SK-N-SH (cell line): ENCODE measurements at regions not wholly inside any gene's neighbourhood (a gene's known extent, or its start where the extent isn't known, plus 50 kb on each side); places are given as distances from the start of the nearest gene placed in this dataset.

Experiments
- CTCF ChIA-PET: fragments of 300-600, 350-600 bp; formaldehyde crosslinking; extraction: SDS; loops from one replicate; lab custom pipeline; 2021; lab: Yijun Ruan, JAX
- POLR2A ChIA-PET: fragments of 350-600 bp; sonication (Branson Sonifier 250); formaldehyde crosslinking; extraction: SDS; loops from one replicate; lab custom pipeline; 2020; ENCODE audit warnings: antibody characterized with exemption, inconsistent platforms; lab: Yijun Ruan, JAX
- DNase-seq: peaks from one replicate; pipeline ENCODE4 v3.0.0; 2012
- H2AFZ ChIP-seq: fragments of 200-600 bp; sonication (generic); 2 replicates; pipeline ENCODE4 v1.8.1; 2016; ENCODE audit warnings: antibody characterized with exemption, mild to moderate bottlenecking, low read depth
- H3F3A ChIP-seq: fragments of 200-600 bp; sonication (generic); replicated peaks from 2 replicates; pipeline ENCODE3; 2016; ENCODE audit warnings: antibody characterized with exemption, mild to moderate bottlenecking; ENCODE audit not compliant: insufficient read depth
- H3K27ac ChIP-seq, 2 experiments: fragments of 200-500 bp in 1 of 2; fragments of 200-600 bp in 1 of 2; sonication (Bioruptor generic) in 1 of 2; sonication (generic), shearing (Covaris generic) in 1 of 2; 2 replicates each; pipeline versions ENCODE4 v1.5.1 to v1.6.1; 2014 to 2016; ENCODE audit warnings: low read depth in 2 of 2, inconsistent platforms in 1 of 2, low read length in 1 of 2, mild to moderate bottlenecking in 1 of 2, mixed read lengths in 1 of 2
- H3K27me3 ChIP-seq: fragments of 200-600 bp; sonication (generic), shearing (Covaris generic); 2 replicates; pipeline ENCODE4 v1.6.1; 2016; ENCODE audit warnings: mixed run types; ENCODE audit not compliant: insufficient read depth
- H3K36me3 ChIP-seq, 2 experiments: fragments of 200-500 bp in 1 of 2; fragments of 200-600 bp in 1 of 2; sonication (Bioruptor generic) in 1 of 2; sonication (generic) in 1 of 2; replicated peaks in 1 of 2; 2 replicates each; pipeline versions ENCODE3 to v1.5.1; 2014 to 2016; ENCODE audit warnings: low read length in 1 of 2, mild to moderate bottlenecking in 1 of 2; ENCODE audit not compliant: insufficient read depth in 2 of 2, control insufficient read depth in 1 of 2
- H3K4me1 ChIP-seq, 2 experiments: fragments of 200-500 bp in 1 of 2; fragments of 200-600 bp in 1 of 2; sonication (Bioruptor generic) in 1 of 2; sonication (generic), shearing (Covaris generic) in 1 of 2; 2 replicates each; pipeline versions ENCODE4 v1.5.1 to v1.6.1; 2014 to 2016; ENCODE audit warnings: low read depth in 1 of 2, low read length in 1 of 2, mixed run types in 1 of 2; ENCODE audit not compliant: insufficient read depth in 2 of 2, control insufficient read depth in 1 of 2
- H3K4me2 ChIP-seq: fragments of 200-600 bp; sonication (generic), shearing (Covaris generic); 2 replicates; pipeline ENCODE4 v1.6.1; 2017; ENCODE audit warnings: mixed run types
- H3K4me3 ChIP-seq, 2 experiments: fragments of 200-500 bp in 1 of 2; fragments of 200-600 bp in 1 of 2; sonication (Bioruptor generic) in 1 of 2; sonication (generic), shearing (Covaris generic) in 1 of 2; 2 replicates each; pipeline versions ENCODE4 v1.5.1 to v1.8.1; 2014 to 2016; ENCODE audit warnings: low read depth in 2 of 2, inconsistent platforms in 1 of 2, low read length in 1 of 2, mild to moderate bottlenecking in 1 of 2, mixed read lengths in 1 of 2, moderate library complexity in 1 of 2
- H3K79me2 ChIP-seq: fragments of 200-600 bp; sonication (generic); 2 replicates; pipeline ENCODE4 v1.8.1; 2017; ENCODE audit warnings: mild to moderate bottlenecking; ENCODE audit not compliant: insufficient read depth
- H3K9ac ChIP-seq: fragments of 200-600 bp; sonication (generic); 2 replicates; pipeline ENCODE4 v1.6.1; 2017; ENCODE audit warnings: mixed run types
- H3K9me2 ChIP-seq: fragments of 200-600 bp; sonication (generic); 2 replicates; pipeline ENCODE4 v1.6.1; 2017; ENCODE audit warnings: mixed run types
- H3K9me3 ChIP-seq: fragments of 200-600 bp; sonication (generic); 2 replicates; pipeline ENCODE4 v1.6.1; 2017; ENCODE audit warnings: mixed run types, mild to moderate bottlenecking, moderate library complexity
- H4K20me1 ChIP-seq: fragments of 200-600 bp; sonication (generic); 2 replicates; pipeline ENCODE4 v1.6.1; 2017; ENCODE audit warnings: mild to moderate bottlenecking, mixed run types; ENCODE audit not compliant: insufficient read depth
- CHD2 ChIP-seq: fragments of 150-350 bp; IDR thresholded peaks from 2 replicates; pipeline ENCODE4 v1.6.1; 2018; ENCODE audit warnings: low read length; ENCODE audit not compliant: partially characterized antibody
- EP300 ChIP-seq, 2 experiments: IDR thresholded peaks; 2 replicates each; pipeline versions ENCODE4 v1.4.0 to v1.6.1; 2012; ENCODE audit warnings: borderline replicate concordance in 1 of 2, low read depth in 1 of 2, low read length in 1 of 2
- FOSL2 ChIP-seq: IDR thresholded peaks from 2 replicates; pipeline ENCODE4 v1.4.0; 2012; ENCODE audit warnings: low read depth, mild to moderate bottlenecking, moderate library complexity, borderline replicate concordance
- FOXJ3 ChIP-seq: sonication (generic); formaldehyde crosslinking; IDR thresholded peaks from 2 replicates; pipeline ENCODE4 v1.5.1; 2020; ENCODE audit warnings: mild to moderate bottlenecking, missing genetic modification reagents
- FOXM1 ChIP-seq: IDR thresholded peaks from 2 replicates; pipeline ENCODE4 v1.4.0; 2012; ENCODE audit warnings: low read depth, mild to moderate bottlenecking
- GATA2 ChIP-seq: sonication (generic); formaldehyde crosslinking; IDR thresholded peaks from 2 replicates; pipeline ENCODE4 v1.5.0; 2020; ENCODE audit warnings: mild to moderate bottlenecking, missing genetic modification reagents
- POLR2AphosphoS5 ChIP-seq: IDR thresholded peaks from 2 replicates; pipeline ENCODE4 v1.6.1; 2012; ENCODE audit warnings: low read depth, low read length
- RXRA ChIP-seq: IDR thresholded peaks from 2 replicates; pipeline ENCODE4 v1.4.0; 2012; ENCODE audit warnings: low read depth, mild to moderate bottlenecking, borderline replicate concordance
- SIN3A ChIP-seq: IDR thresholded peaks from 2 replicates; pipeline ENCODE4 v1.6.1; 2012; ENCODE audit warnings: low read depth, mild to moderate bottlenecking, low read length, moderate library complexity, borderline replicate concordance
- TAF1 ChIP-seq: IDR thresholded peaks from 2 replicates; pipeline ENCODE4 v1.6.1; 2012; ENCODE audit warnings: low read depth, mild to moderate bottlenecking, low read length, moderate library complexity, borderline replicate concordance
- YY1 ChIP-seq: IDR thresholded peaks from 2 replicates; pipeline ENCODE4 v1.4.0; 2012; ENCODE audit warnings: low read depth, mild to moderate bottlenecking
- WGBS: methylation state at CpG from one replicate; pipeline ENCODE4 v1.1.6; 2017; ENCODE audit warnings: low lambda C conversion rate; 5-methylcytosine and 5-hydroxymethylcytosine counted together
- TF ChIP-seq, protein P1 (sequence below): IDR thresholded peaks from 2 replicates; pipeline ENCODE4 v1.4.0; 2012; ENCODE audit warnings: low read depth, borderline replicate concordance
- TF ChIP-seq, protein P2 (sequence below): IDR thresholded peaks from 2 replicates; pipeline ENCODE4; 2012
- TF ChIP-seq, protein P3 (sequence below): IDR thresholded peaks from 2 replicates; pipeline ENCODE4 v1.4.0; 2012; ENCODE audit warnings: low read depth, borderline replicate concordance
- TF ChIP-seq, protein P4 (sequence below): fragments of 150-350 bp; IDR thresholded peaks from 2 replicates; pipeline ENCODE4 v1.6.1; 2017; ENCODE audit warnings: antibody characterized with exemption, low read length, low read depth, borderline replicate concordance
- TF ChIP-seq, protein P5 (sequence below): fragments of 150-350 bp; IDR thresholded peaks from 2 replicates; pipeline ENCODE4 v1.6.1; 2016; ENCODE audit warnings: mild to moderate bottlenecking, low read depth, low read length

DNA sequence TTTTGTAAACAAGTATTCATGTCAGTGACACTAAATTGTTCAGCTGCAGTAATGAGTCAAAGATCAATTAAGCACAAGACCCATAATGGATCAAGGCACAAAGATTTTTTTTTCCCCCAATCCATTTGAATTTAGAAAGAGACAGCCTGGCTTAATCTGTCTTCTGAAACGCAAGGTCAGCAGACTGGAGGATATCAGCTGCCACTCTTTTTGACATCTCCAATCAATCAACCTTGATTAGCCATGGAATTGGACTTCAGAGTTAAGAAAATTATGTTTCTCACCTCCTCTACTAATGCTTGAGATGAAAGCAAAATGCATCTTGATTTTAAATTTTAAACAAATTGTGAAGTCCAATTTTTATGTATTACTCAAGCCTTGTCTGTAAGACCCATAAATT is 642.4 kb upstream of the STEAP1 start:
- no peaks in the 10 kb centered on the region for H3K36me3 ChIP-seq
- ChIA-PET POLR2A (no interaction called here), CTCF (no interaction called here)
- no peak overlapping the region for H3K9ac ChIP-seq
- no peaks in the 10 kb centered on the region for H4K20me1 ChIP-seq
- WGBS = 12% methylated on average over 1 of the region's 1 CpG
- no peak overlapping the region for H3K4me2 ChIP-seq
- no peaks in the 10 kb centered on the region for H3K9me3 ChIP-seq
- no peak overlapping the region for H2AFZ ChIP-seq
- no peaks in the 10 kb centered on the region; a peak in 1 of 4 replicates for H3K4me1 ChIP-seq
- H3F3A ChIP-seq = no peaks in the 10 kb centered on the region
- H3K9me2 ChIP-seq = no peaks in the 10 kb centered on the region
- H3K79me2 ChIP-seq = no peaks in the 10 kb centered on the region
- H3K27me3 ChIP-seq = no peaks in the 10 kb centered on the region
- DNase-seq = no peak
- no peak overlapping the region for H3K4me3 ChIP-seq
- H3K27ac ChIP-seq = no peak overlapping the region
- TF ChIP-seq EP300 (IDR thresholded peaks at IDR 0.05; ENCODE audit: borderline replicate concordance in 1 of 2, low read depth in 1 of 2, low read length in 1 of 2) (peak in 1 of 2 experiments; percentile 85; a peak in 2 of 4 replicates), GATA2 (CRISPR knock-in tag) (peak; percentile 30; the same call in 1 of the 2 replicates), POLR2AphosphoS5 (no peak)
- TF ChIP-seq, protein P1, sequence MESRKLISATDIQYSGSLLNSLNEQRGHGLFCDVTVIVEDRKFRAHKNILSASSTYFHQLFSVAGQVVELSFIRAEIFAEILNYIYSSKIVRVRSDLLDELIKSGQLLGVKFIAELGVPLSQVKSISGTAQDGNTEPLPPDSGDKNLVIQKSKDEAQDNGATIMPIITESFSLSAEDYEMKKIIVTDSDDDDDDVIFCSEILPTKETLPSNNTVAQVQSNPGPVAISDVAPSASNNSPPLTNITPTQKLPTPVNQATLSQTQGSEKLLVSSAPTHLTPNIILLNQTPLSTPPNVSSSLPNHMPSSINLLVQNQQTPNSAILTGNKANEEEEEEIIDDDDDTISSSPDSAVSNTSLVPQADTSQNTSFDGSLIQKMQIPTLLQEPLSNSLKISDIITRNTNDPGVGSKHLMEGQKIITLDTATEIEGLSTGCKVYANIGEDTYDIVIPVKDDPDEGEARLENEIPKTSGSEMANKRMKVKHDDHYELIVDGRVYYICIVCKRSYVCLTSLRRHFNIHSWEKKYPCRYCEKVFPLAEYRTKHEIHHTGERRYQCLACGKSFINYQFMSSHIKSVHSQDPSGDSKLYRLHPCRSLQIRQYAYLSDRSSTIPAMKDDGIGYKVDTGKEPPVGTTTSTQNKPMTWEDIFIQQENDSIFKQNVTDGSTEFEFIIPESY = no peak
- TF ChIP-seq, protein P2, sequence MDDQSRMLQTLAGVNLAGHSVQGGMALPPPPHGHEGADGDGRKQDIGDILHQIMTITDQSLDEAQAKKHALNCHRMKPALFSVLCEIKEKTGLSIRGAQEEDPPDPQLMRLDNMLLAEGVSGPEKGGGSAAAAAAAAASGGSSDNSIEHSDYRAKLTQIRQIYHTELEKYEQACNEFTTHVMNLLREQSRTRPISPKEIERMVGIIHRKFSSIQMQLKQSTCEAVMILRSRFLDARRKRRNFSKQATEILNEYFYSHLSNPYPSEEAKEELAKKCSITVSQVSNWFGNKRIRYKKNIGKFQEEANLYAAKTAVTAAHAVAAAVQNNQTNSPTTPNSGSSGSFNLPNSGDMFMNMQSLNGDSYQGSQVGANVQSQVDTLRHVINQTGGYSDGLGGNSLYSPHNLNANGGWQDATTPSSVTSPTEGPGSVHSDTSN = peak; percentile 19; the same call in 1 of the 2 replicates
- TF ChIP-seq, all 33 proteins: peak for 3

DNA sequence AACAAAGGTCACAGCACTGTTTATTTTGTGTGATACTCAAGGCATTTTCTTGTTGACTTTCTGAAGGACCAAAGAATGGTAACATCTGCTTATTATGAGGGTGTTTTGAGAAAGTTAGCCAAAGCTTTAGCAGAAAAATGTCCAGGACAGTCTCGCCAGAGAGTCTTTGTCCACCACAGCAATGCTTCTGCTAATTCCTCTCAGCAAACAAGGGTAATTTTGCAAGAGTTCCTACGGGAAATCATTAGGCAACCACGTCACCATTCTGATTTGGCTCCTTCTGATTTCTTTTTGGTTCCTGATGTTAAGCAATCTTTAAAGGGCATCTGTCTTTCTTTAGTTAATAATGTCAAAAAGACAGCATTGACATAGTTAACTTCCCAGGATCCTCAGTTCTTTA is 639.3 kb upstream of the STEAP1 start:
- Histone ChIP-seq H3K9me2 (no peaks in the 10 kb centered on the region), H3K79me2 (no peaks in the 10 kb centered on the region), H3K4me1 (no peaks in the 10 kb centered on the region; a peak in 1 of 4 replicates), H3F3A (no peaks in the 10 kb centered on the region), H3K27ac (no peak overlapping the region), H3K36me3 (no peaks in the 10 kb centered on the region), H3K9me3 (no peaks in the 10 kb centered on the region), H3K27me3 (no peaks in the 10 kb centered on the region), H3K9ac (no peak overlapping the region), H2AFZ (no peak overlapping the region), H3K4me3 (no peak overlapping the region), H3K4me2 (no peak overlapping the region), H4K20me1 (no peaks in the 10 kb centered on the region)
- CTCF ChIA-PET = interaction anchor here (1.8 kb wide), 1 partner anchor 16 kb away, joined by 7 read pairs; no protein-coding TSS in a partner anchor
- TF ChIP-seq SIN3A = no peak
- no peak for TF ChIP-seq RXRA
- no peak for TF ChIP-seq TAF1
- TF ChIP-seq, protein P2 = no peak
- TF ChIP-seq, protein P1 = no peak
- TF ChIP-seq, protein P3, sequence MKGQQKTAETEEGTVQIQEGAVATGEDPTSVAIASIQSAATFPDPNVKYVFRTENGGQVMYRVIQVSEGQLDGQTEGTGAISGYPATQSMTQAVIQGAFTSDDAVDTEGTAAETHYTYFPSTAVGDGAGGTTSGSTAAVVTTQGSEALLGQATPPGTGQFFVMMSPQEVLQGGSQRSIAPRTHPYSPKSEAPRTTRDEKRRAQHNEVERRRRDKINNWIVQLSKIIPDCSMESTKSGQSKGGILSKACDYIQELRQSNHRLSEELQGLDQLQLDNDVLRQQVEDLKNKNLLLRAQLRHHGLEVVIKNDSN = no peak
- TF ChIP-seq YY1 = no peak
- no peak for TF ChIP-seq FOXM1
- TF ChIP-seq FOSL2 = no peak
- TF ChIP-seq FOXJ3 = no peak
- TF ChIP-seq, protein P4, sequence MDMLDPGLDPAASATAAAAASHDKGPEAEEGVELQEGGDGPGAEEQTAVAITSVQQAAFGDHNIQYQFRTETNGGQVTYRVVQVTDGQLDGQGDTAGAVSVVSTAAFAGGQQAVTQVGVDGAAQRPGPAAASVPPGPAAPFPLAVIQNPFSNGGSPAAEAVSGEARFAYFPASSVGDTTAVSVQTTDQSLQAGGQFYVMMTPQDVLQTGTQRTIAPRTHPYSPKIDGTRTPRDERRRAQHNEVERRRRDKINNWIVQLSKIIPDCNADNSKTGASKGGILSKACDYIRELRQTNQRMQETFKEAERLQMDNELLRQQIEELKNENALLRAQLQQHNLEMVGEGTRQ = no peak
- TF ChIP-seq, protein P5, sequence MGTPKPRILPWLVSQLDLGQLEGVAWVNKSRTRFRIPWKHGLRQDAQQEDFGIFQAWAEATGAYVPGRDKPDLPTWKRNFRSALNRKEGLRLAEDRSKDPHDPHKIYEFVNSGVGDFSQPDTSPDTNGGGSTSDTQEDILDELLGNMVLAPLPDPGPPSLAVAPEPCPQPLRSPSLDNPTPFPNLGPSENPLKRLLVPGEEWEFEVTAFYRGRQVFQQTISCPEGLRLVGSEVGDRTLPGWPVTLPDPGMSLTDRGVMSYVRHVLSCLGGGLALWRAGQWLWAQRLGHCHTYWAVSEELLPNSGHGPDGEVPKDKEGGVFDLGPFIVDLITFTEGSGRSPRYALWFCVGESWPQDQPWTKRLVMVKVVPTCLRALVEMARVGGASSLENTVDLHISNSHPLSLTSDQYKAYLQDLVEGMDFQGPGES = no peak
- no peak for TF ChIP-seq CHD2
- DNase-seq = no peak
- 13% methylated on average over 3 of the region's 3 CpGs for WGBS
- POLR2A ChIA-PET = no interaction called here
